Ramos (cell line): ENCODE measurements at regions not wholly inside any gene's neighbourhood (a gene's known extent, or its start where the extent isn't known, plus 50 kb on each side); places are given as distances from the start of the nearest gene placed in this dataset.
"Not testable (repeated sequence)": the region's sequence is repeated elsewhere in the genome, so short reads cannot be mapped to it uniquely, and the experiment has no call there.

Source experiments
- in situ Hi-C: fragments of 300-500 bp; cut with MboI; formaldehyde crosslinking; loops from one replicate; pipeline ENCODE4 v1.14.3; 2022; ENCODE audit warnings: low sequenced_read_pairs; ENCODE audit not compliant: unreplicated experiment

GRCh38 chr7:145169908-145170307, 334.1 kb upstream of the TPK1 start:
- in situ Hi-C loops: no loop called here

- in situ Hi-C loops: no loop called here
These were observed 333.0 kb upstream of the TPK1 start for GRCh38 chr7:145168879-145169278.

- in situ Hi-C loops: no loop called here
These were observed 332.6 kb upstream of the TPK1 start for GRCh38 chr7:145168427-145168826.

- in situ Hi-C loops: no loop called here
These were observed 321.0 kb upstream of the TPK1 start for GRCh38 chr7:145156834-145157233.

- in situ Hi-C loops: no loop called here
These were observed 316.7 kb upstream of the TPK1 start for GRCh38 chr7:145152589-145152988.

GRCh38 chr7:145151676-145152075, 315.8 kb upstream of the TPK1 start:
- in situ Hi-C loops: no loop called here

GRCh38 chr7:145147865-145148264, 312.0 kb upstream of the TPK1 start:
- in situ Hi-C loops: no loop called here

GRCh38 chr7:145143685-145144084, 307.8 kb upstream of the TPK1 start:
- in situ Hi-C loops: no loop called here

GRCh38 chr7:145134377-145134776, 298.5 kb upstream of the TPK1 start:
- in situ Hi-C loops: no loop called here

GRCh38 chr7:145123502-145123901, 287.6 kb upstream of the TPK1 start:
- in situ Hi-C loops: no loop called here

- in situ Hi-C loops: no loop called here
These were observed 270.1 kb upstream of the TPK1 start for GRCh38 chr7:145106001-145106400.

- in situ Hi-C loops: no loop called here
These were observed 269.7 kb upstream of the TPK1 start for GRCh38 chr7:145105561-145105960.

- in situ Hi-C loops: no loop called here
These were observed 268.5 kb upstream of the TPK1 start for GRCh38 chr7:145104400-145104799.

- in situ Hi-C loops: not testable (repeated sequence)
These were observed 266.3 kb upstream of the TPK1 start for GRCh38 chr7:145102199-145102598.

- in situ Hi-C loops: no loop called here
These were observed 256.9 kb upstream of the TPK1 start for GRCh38 chr7:145092766-145093165.

GRCh38 chr7:145088111-145088745, 252.4 kb upstream of the TPK1 start:
- in situ Hi-C loops: no loop called here

GRCh38 chr7:145082366-145083161, 246.7 kb upstream of the TPK1 start:
- in situ Hi-C loops: no loop called here

GRCh38 chr7:145065473-145065872, 229.6 kb upstream of the TPK1 start:
- in situ Hi-C loops: no loop called here

- in situ Hi-C loops: no loop called here
These were observed 228.3 kb upstream of the TPK1 start for GRCh38 chr7:145064114-145064513.

GRCh38 chr7:145053781-145054180, 217.9 kb upstream of the TPK1 start:
- in situ Hi-C loops: no loop called here

GRCh38 chr7:145050415-145050814, 214.6 kb upstream of the TPK1 start:
- in situ Hi-C loops: no loop called here
